HepG2 (cell line): ENCODE measurements at regions not wholly inside any gene's neighbourhood (a gene's known extent, or its start where the extent isn't known, plus 50 kb on each side); places are given as distances from the start of the nearest gene placed in this dataset.

Experiments
- ATAC-seq: fragments of 200-7000 bp; cut with Tn5 transposase; 3 replicates; pipeline ENCODE4 v1.9.1; 2020; ENCODE audit warnings: mild to moderate bottlenecking, moderate library complexity
- BruUV-seq: library from RNA; stranded (reverse); fragments of 400-500 nt; replicated peaks from 2 replicates; lab custom pipeline; 2021; lab: Mats Ljungman, UMichigan
- CTCF ChIA-PET: fragments of 300-600 bp; formaldehyde crosslinking; extraction: SDS; loops from one replicate; lab custom pipeline; 2021; ENCODE audit warnings: low total read pairs, inconsistent platforms, low intra/inter-chr PET ratio; lab: Yijun Ruan, JAX
- POLR2A ChIA-PET: fragments of 350-600 bp; sonication (Branson Sonifier 250); formaldehyde crosslinking; loops from one replicate; lab custom pipeline; 2020; ENCODE audit warnings: antibody characterized with exemption, inconsistent platforms; lab: Yijun Ruan, JAX
- DNase-seq: peaks from one replicate; pipeline ENCODE4 v3.0.0-alpha.2; 2015; ENCODE audit warnings: low spot score
- FAIRE-seq: peaks from 3 replicates; lab custom pipeline; 2011; peaks lifted over from hg19 to GRCh38; lab: Jason Lieb, UNC
- H2AFZ ChIP-seq: one replicate; pipeline ENCODE4 v1.6.1; 2011; ENCODE audit warnings: low read length, inconsistent platforms
- H3K27ac ChIP-seq: fragments of 300-600 bp; 3 replicates; pipeline ENCODE4 v1.8.0; 2011; ENCODE audit warnings: mixed run types, mild to moderate bottlenecking, mixed read lengths, low read length, inconsistent platforms; ENCODE audit not compliant: insufficient read depth; ENCODE audit errors: extremely low read length
- H3K27me3 ChIP-seq, 2 experiments: fragments of 200-600 bp in 1 of 2; 2 replicates in 1 of 2; 3 replicates in 1 of 2; pipeline versions ENCODE4 v1.6.0 to v1.8.0; 2011; ENCODE audit warnings: low read length in 2 of 2, mild to moderate bottlenecking in 2 of 2, moderate library complexity in 2 of 2, inconsistent platforms in 1 of 2; ENCODE audit not compliant: insufficient read depth in 2 of 2, control insufficient read depth in 1 of 2
- H3K36me3 ChIP-seq, 2 experiments: fragments of 200-600 bp in 1 of 2; replicated peaks in 1 of 2; 2 replicates in 1 of 2; 3 replicates in 1 of 2; pipeline versions ENCODE4 v1.5.1 to v1.8.0; 2011; ENCODE audit warnings: low read length in 2 of 2, inconsistent platforms in 1 of 2; ENCODE audit not compliant: insufficient read depth in 2 of 2, control insufficient read depth in 1 of 2
- H3K4me1 ChIP-seq: 2 replicates; pipeline ENCODE4 v1.5.1; 2012; ENCODE audit warnings: low read length, inconsistent platforms; ENCODE audit not compliant: insufficient read depth
- H3K4me2 ChIP-seq: 2 replicates; pipeline ENCODE4 v1.6.0; 2011; ENCODE audit warnings: low read depth, low read length, inconsistent platforms
- H3K4me3 ChIP-seq, 3 experiments: fragments of 200-600 bp in 1 of 3; sonication (generic), shearing (Covaris generic) in 1 of 3; replicated peaks in 1 of 3; 2 replicates each; pipeline ENCODE4 v1.5.1; 2011 to 2016; ENCODE audit warnings: low read length in 3 of 3, inconsistent platforms in 2 of 3, low read depth in 2 of 3, mild to moderate bottlenecking in 2 of 3, control low read depth in 1 of 3, mixed read lengths in 1 of 3; ENCODE audit not compliant: insufficient read depth in 1 of 3
- H3K79me2 ChIP-seq: one replicate; pipeline ENCODE4 v1.6.1; 2011; ENCODE audit warnings: low read length, inconsistent platforms; ENCODE audit not compliant: insufficient read depth
- H3K9ac ChIP-seq: 2 replicates; pipeline ENCODE4 v1.6.0; 2011; ENCODE audit warnings: mild to moderate bottlenecking, low read depth, low read length, inconsistent platforms; ENCODE audit not compliant: insufficient read depth
- H3K9me3 ChIP-seq: 2 replicates; pipeline ENCODE4 v1.5.1; 2012; ENCODE audit warnings: mild to moderate bottlenecking, low read length
- H4K20me1 ChIP-seq: 2 replicates; pipeline ENCODE4 v1.6.0; 2011; ENCODE audit warnings: inconsistent platforms, mild to moderate bottlenecking, low read length, moderate library complexity; ENCODE audit not compliant: insufficient read depth
- DBP ChIP-seq: sonication (generic); formaldehyde crosslinking; IDR thresholded peaks from 2 replicates; pipeline ENCODE4 v1.4.0; 2020; ENCODE audit warnings: missing genetic modification reagents; ENCODE audit errors: not compliant biosample characterization
- GPBP1L1 ChIP-seq: sonication (generic); formaldehyde crosslinking; IDR thresholded peaks from 2 replicates; pipeline ENCODE4 v1.5.0; 2020; ENCODE audit warnings: mild to moderate bottlenecking, missing genetic modification reagents
- KDM4B ChIP-seq: sonication (generic); formaldehyde crosslinking; IDR thresholded peaks from 2 replicates; pipeline ENCODE4 v1.4.0; 2020; ENCODE audit warnings: missing genetic modification reagents
- MAFG ChIP-seq: sonication (generic); formaldehyde crosslinking; IDR thresholded peaks from 2 replicates; pipeline ENCODE4 v1.5.1; 2020; ENCODE audit warnings: mild to moderate bottlenecking, missing genetic modification reagents
- MED8 ChIP-seq: sonication (generic); formaldehyde crosslinking; IDR thresholded peaks from 2 replicates; pipeline ENCODE4 v1.8.1; 2023; ENCODE audit warnings: mild to moderate bottlenecking, missing genetic modification reagents; ENCODE audit not compliant: insufficient replicate concordance
- MTA1 ChIP-seq: sonication (generic); formaldehyde crosslinking; IDR thresholded peaks from 2 replicates; pipeline ENCODE4 v1.4.0; 2020; ENCODE audit warnings: missing genetic modification reagents, mild to moderate bottlenecking, borderline replicate concordance
- ZBED4 ChIP-seq: sonication (generic); formaldehyde crosslinking; IDR thresholded peaks from 2 replicates; pipeline ENCODE4 v1.4.0; 2020; ENCODE audit warnings: missing genetic modification reagents, borderline replicate concordance
- ZBTB2 ChIP-seq: sonication (generic); formaldehyde crosslinking; IDR thresholded peaks from 2 replicates; pipeline ENCODE4 v1.8.0; 2022; ENCODE audit warnings: low read depth, missing genetic modification reagents
- ZNF354B ChIP-seq: sonication (generic); formaldehyde crosslinking; IDR thresholded peaks from 2 replicates; pipeline ENCODE4 v1.8.0; 2022; ENCODE audit warnings: mild to moderate bottlenecking, missing genetic modification reagents
- ZNF513 ChIP-seq: sonication (generic); formaldehyde crosslinking; conservative IDR thresholded peaks from 2 replicates; pipeline ENCODE4 v1.5.0; 2020; ENCODE audit warnings: missing genetic modification reagents
- ZNF652 ChIP-seq: IDR thresholded peaks from 2 replicates; pipeline ENCODE4 v1.6.1; 2016; ENCODE audit warnings: low read depth, borderline replicate concordance
- ZNF740 ChIP-seq: sonication (generic); formaldehyde crosslinking; IDR thresholded peaks from 2 replicates; pipeline ENCODE4 v1.4.0; 2020; ENCODE audit warnings: missing genetic modification reagents
- WGBS: methylation state at CpG from one replicate; pipeline ENCODE4 v1.1.6; 2017; ENCODE audit warnings: low lambda C conversion rate; 5-methylcytosine and 5-hydroxymethylcytosine counted together
- in situ Hi-C: cut with HindIII; loops from 2 replicates; pipeline ENCODE4 v1.10.0; 2017; ENCODE audit warnings: low pct_unique_long_range_greater_than_20kb; ENCODE audit not compliant: extremely low pct_ligation_motif_present
- intact Hi-C: fragments of 100-400 bp; cut with micrococcal nuclease; formaldehyde crosslinking; loops from one replicate; pipeline ENCODE4 v1.10.0; 2022; ENCODE audit not compliant: unreplicated experiment

GRCh38 chr10:29084681-29085307 is 204.1 kb upstream of the LYZL1 start:
- ChIA-PET CTCF (no interaction called here), POLR2A (no interaction called here)
- Histone ChIP-seq H3K4me3 (no peak overlapping the region), H3K9ac (no peak overlapping the region), H3K36me3 (no peaks in the 10 kb centered on the region), H3K27me3 (peaks cover 2 to 3% of the 10 kb centered on the region in 2 experiments; a peak in 2 of 5 replicates), H3K4me1 (peaks cover 24% of the 10 kb centered on the region), H3K79me2 (no peaks in the 10 kb centered on the region), H2AFZ (no peak overlapping the region), H3K4me2 (no peak overlapping the region), H3K27ac (no peak overlapping the region), H3K9me3 (no peaks in the 10 kb centered on the region), H4K20me1 (no peaks in the 10 kb centered on the region)
- no peak for FAIRE-seq
- intact Hi-C loops: no loop called here
- WGBS: 54% methylated on average over 8 of the region's 8 CpGs
- BruUV-seq: no TSS peak
- ATAC-seq: no peak
- DNase-seq: no peak
- in situ Hi-C loops: no loop called here
- TF ChIP-seq MED8 (CRISPR knock-in tag): no peak
- TF ChIP-seq MTA1: no peak
- no peak for TF ChIP-seq KDM4B (CRISPR knock-in tag)
- TF ChIP-seq ZBTB2 (CRISPR knock-in tag): no peak
- no peak for TF ChIP-seq ZBED4
- no peak for TF ChIP-seq GPBP1L1 (CRISPR knock-in tag)
- TF ChIP-seq ZNF354B (CRISPR knock-in tag): no peak
- TF ChIP-seq MAFG: no peak
- no peak for TF ChIP-seq ZNF652 (CRISPR knock-in tag)
- no peak for TF ChIP-seq ZNF740 (CRISPR knock-in tag)
- TF ChIP-seq ZNF513 (CRISPR knock-in tag): no peak
- no peak for TF ChIP-seq DBP (CRISPR knock-in tag)
